COLO829 (cell line): ENCODE measurements at regions not wholly inside any gene's neighbourhood (a gene's known extent, or its start where the extent isn't known, plus 50 kb on each side); places are given as distances from the start of the nearest gene placed in this dataset.
"Not testable (repeated sequence)": the region's sequence is repeated elsewhere in the genome, so short reads cannot be mapped to it uniquely, and the experiment has no call there.

Source experiments
- DNase-seq: peaks from one replicate; pipeline ENCODE4 v3.0.0; 2012; ENCODE audit warnings: low spot score

- no peak for DNase-seq
These were observed 450.1 kb upstream of the CFAP20DC start for GRCh38 chr3:59499954-59500353.

- DNase-seq, result no peak
These were observed 449.2 kb upstream of the CFAP20DC start for GRCh38 chr3:59499000-59499399.

- DNase-seq, result no peak
These were observed 446.4 kb upstream of the CFAP20DC start for GRCh38 chr3:59496250-59496649.

GRCh38 chr3:59494969-59495368 lies 445.1 kb upstream of the CFAP20DC start:
- DNase-seq, result not testable (repeated sequence)

- DNase-seq, result no peak
These were observed 436.7 kb upstream of the CFAP20DC start for GRCh38 chr3:59486520-59486919.

GRCh38 chr3:59483191-59483590 lies 433.4 kb upstream of the CFAP20DC start:
- no peak for DNase-seq

- peak; percentile 20 for DNase-seq
These were observed 432.9 kb upstream of the CFAP20DC start for GRCh38 chr3:59482684-59483083.

- no peak for DNase-seq
These were observed 432.1 kb upstream of the CFAP20DC start for GRCh38 chr3:59481776-59482400.

GRCh38 chr3:59480486-59480995 lies 430.7 kb upstream of the CFAP20DC start:
- peak; percentile 66 for DNase-seq

- no peak for DNase-seq
These were observed 423.8 kb upstream of the CFAP20DC start for GRCh38 chr3:59473636-59474035.

- no peak for DNase-seq
These were observed 422.7 kb upstream of the CFAP20DC start for GRCh38 chr3:59472541-59472940.

GRCh38 chr3:59469948-59470723 lies 420.3 kb upstream of the CFAP20DC start:
- DNase-seq, result no peak

- no peak for DNase-seq
These were observed 417.7 kb upstream of the CFAP20DC start for GRCh38 chr3:59467476-59467875.

GRCh38 chr3:59464187-59464586 lies 414.4 kb upstream of the CFAP20DC start:
- no peak for DNase-seq

- DNase-seq, result no peak
These were observed 413.4 kb upstream of the CFAP20DC start for GRCh38 chr3:59463253-59463652.

- no peak for DNase-seq
These were observed 410.2 kb upstream of the CFAP20DC start for GRCh38 chr3:59460068-59460467.

GRCh38 chr3:59456852-59457485 lies 407.1 kb upstream of the CFAP20DC start:
- DNase-seq, result no peak

GRCh38 chr3:59451800-59452746 lies 402.2 kb upstream of the CFAP20DC start:
- DNase-seq, result no peak

GRCh38 chr3:59450946-59451763 lies 401.3 kb upstream of the CFAP20DC start:
- no peak for DNase-seq

GRCh38 chr3:59450437-59450836 lies 400.6 kb upstream of the CFAP20DC start:
- no peak for DNase-seq
